Panc1 (cell line): ENCODE measurements at regions not wholly inside any gene's neighbourhood (a gene's known extent, or its start where the extent isn't known, plus 50 kb on each side); places are given as distances from the start of the nearest gene placed in this dataset.

Source experiments
- ATAC-seq: fragments of 200-7000 bp; cut with Tn5 transposase; 2 replicates; pipeline ENCODE4 v1.9.1; 2020; ENCODE audit warnings: mild to moderate bottlenecking, moderate library complexity
- BruUV-seq: library from RNA; stranded (reverse); fragments of 400-500 nt; replicated peaks from 2 replicates; lab custom pipeline; 2021; lab: Mats Ljungman, UMichigan
- CTCF ChIA-PET: fragments of 300-600 bp; sonication (Branson Sonifier 250); formaldehyde crosslinking; loops from one replicate; lab custom pipeline; 2022; ENCODE audit warnings: antibody characterized with exemption; lab: Charles Lee
- POLR2A ChIA-PET: fragments of 300-600 bp; sonication (Branson Sonifier 250); formaldehyde crosslinking; loops from one replicate; lab custom pipeline; 2022; ENCODE audit warnings: antibody characterized with exemption; lab: Charles Lee
- DNase-seq: peaks from one replicate; pipeline ENCODE4 v3.0.0-alpha.2; 2010; ENCODE audit warnings: low read depth, low spot score
- H3K27ac ChIP-seq: 2 replicates; pipeline ENCODE4 v1.5.1; 2011; ENCODE audit warnings: mild to moderate bottlenecking, low read length, inconsistent platforms
- H3K27me3 ChIP-seq: fragments of 200-500 bp; sonication (Bioruptor generic); 2 replicates; pipeline ENCODE4 v1.6.0; 2014; ENCODE audit warnings: low read length, inconsistent platforms; ENCODE audit not compliant: control insufficient read depth, insufficient read depth
- H3K36me3 ChIP-seq: fragments of 200-500 bp; sonication (Bioruptor generic); 2 replicates; pipeline ENCODE4 v1.5.1; 2014; ENCODE audit warnings: inconsistent platforms, mild to moderate bottlenecking, low read length, moderate library complexity; ENCODE audit not compliant: control insufficient read depth, insufficient read depth
- H3K4me1 ChIP-seq: 2 replicates; pipeline ENCODE4 v1.5.1; 2011; ENCODE audit warnings: inconsistent platforms, mild to moderate bottlenecking, low read length, moderate library complexity; ENCODE audit not compliant: control insufficient read depth, insufficient read depth
- H3K4me3 ChIP-seq, 2 experiments: 2 replicates each; pipeline ENCODE4 v1.5.1; 2011 to 2012; ENCODE audit warnings: low read depth in 2 of 2, low read length in 2 of 2, mild to moderate bottlenecking in 2 of 2, inconsistent platforms in 1 of 2, moderate library complexity in 1 of 2
- H3K9me3 ChIP-seq: fragments of 200-500 bp; sonication (Bioruptor generic); 2 replicates; pipeline ENCODE4 v1.5.1; 2014; ENCODE audit warnings: low read depth, mild to moderate bottlenecking, inconsistent platforms, low read length, moderate library complexity; ENCODE audit not compliant: control insufficient read depth, insufficient read depth
- POLR2AphosphoS5 ChIP-seq: IDR thresholded peaks from 2 replicates; pipeline ENCODE4 v1.6.1; 2012; ENCODE audit warnings: mild to moderate bottlenecking, low read depth, low read length, moderate library complexity
- SIN3A ChIP-seq: IDR thresholded peaks from 2 replicates; pipeline ENCODE4 v1.6.1; 2012; ENCODE audit warnings: low read depth, mild to moderate bottlenecking, low read length, moderate library complexity, borderline replicate concordance; ENCODE audit not compliant: insufficient read depth
- TCF7L2 ChIP-seq: IDR thresholded peaks from 2 replicates; pipeline ENCODE4 v1.6.1; 2011; ENCODE audit warnings: mild to moderate bottlenecking, low read depth, low read length, inconsistent platforms
- in situ Hi-C: cut with HindIII; loops from 2 replicates; pipeline ENCODE4 v1.10.0; 2016; ENCODE audit warnings: low sequenced_read_pairs, low pct_unique_long_range_greater_than_20kb
- intact Hi-C: fragments of 100-400 bp; cut with micrococcal nuclease; formaldehyde crosslinking; loops from one replicate; pipeline ENCODE4 v1.10.0; 2022; ENCODE audit not compliant: unreplicated experiment
- TF ChIP-seq, protein P1 (sequence below): fragments of 450-650 bp; IDR thresholded peaks from 2 replicates; pipeline ENCODE4 v1.5.1; 2017; ENCODE audit warnings: mild to moderate bottlenecking
- TF ChIP-seq, protein P2 (sequence below), 2 experiments: IDR thresholded peaks; 2 replicates each; pipeline ENCODE4 v1.6.1; 2011 to 2012; ENCODE audit warnings: low read depth in 2 of 2, control low read depth in 1 of 2, low read length in 1 of 2, mild to moderate bottlenecking in 1 of 2, moderate library complexity in 1 of 2; ENCODE audit not compliant: insufficient read depth in 1 of 2

DNA sequence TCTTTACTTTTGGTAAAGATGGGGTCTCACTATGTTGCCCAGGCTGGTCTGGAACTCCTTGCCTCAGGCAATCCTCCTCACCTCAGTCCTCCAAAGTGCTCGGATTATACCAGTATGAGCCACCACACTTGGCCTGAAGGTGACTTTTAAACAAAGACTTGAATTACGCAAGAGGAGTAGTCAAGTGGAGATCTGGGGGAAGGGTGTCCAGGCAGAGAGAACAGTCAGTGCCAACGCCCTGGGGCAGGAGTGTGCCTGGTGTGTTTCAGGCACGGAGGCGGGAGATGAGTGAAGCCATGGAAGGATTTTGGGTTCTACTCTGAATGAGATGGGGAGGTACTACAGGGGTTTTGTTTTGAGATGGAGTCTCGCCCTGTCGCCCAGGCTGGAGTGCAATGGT, 82.6 kb upstream of the NPTX2 start:
- intact Hi-C loops (no loop called here), in situ Hi-C loops (no loop called here)
- no peak overlapping the region for H3K4me3 ChIP-seq
- POLR2A ChIA-PET, result no interaction called here
- ATAC-seq (no peak), DNase-seq (no peak)
- H3K9me3 ChIP-seq, result no peaks in the 10 kb centered on the region
- CTCF ChIA-PET, result no interaction called here
- no peak for TF ChIP-seq SIN3A
- TF ChIP-seq TCF7L2, result no peak
- TF ChIP-seq, protein P1, sequence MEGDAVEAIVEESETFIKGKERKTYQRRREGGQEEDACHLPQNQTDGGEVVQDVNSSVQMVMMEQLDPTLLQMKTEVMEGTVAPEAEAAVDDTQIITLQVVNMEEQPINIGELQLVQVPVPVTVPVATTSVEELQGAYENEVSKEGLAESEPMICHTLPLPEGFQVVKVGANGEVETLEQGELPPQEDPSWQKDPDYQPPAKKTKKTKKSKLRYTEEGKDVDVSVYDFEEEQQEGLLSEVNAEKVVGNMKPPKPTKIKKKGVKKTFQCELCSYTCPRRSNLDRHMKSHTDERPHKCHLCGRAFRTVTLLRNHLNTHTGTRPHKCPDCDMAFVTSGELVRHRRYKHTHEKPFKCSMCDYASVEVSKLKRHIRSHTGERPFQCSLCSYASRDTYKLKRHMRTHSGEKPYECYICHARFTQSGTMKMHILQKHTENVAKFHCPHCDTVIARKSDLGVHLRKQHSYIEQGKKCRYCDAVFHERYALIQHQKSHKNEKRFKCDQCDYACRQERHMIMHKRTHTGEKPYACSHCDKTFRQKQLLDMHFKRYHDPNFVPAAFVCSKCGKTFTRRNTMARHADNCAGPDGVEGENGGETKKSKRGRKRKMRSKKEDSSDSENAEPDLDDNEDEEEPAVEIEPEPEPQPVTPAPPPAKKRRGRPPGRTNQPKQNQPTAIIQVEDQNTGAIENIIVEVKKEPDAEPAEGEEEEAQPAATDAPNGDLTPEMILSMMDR, result no peak
- no peak for TF ChIP-seq POLR2AphosphoS5
- no TSS peak for BruUV-seq
- no peaks in the 10 kb centered on the region for H3K4me1 ChIP-seq
- no peak overlapping the region for H3K27ac ChIP-seq
- 0 out of 2 replicates have a peak, but pooled peaks cover 2% of the 10 kb centered on the region for H3K27me3 ChIP-seq
- H3K36me3 ChIP-seq, result no peaks in the 10 kb centered on the region

DNA sequence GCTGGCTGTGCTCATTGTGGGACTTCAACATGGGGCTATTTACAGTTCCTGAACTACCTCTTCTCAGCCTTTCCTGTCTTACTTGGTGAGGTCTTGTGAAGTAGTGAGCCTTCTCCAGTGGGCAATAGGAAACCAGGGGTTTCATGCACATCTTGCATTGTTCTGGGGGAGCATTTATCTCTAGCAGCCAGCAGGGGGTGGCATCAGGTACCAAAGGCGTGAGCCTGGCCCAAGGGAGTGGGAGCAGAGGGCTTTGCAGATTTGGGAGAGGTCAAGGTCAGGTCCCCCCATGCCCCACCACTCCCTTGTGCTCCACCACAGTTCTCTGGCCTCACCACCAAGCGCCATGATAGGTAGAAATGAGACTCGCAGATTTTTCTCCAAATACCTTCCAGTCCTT, 85.4 kb upstream of the NPTX2 start:
- ChIA-PET POLR2A (no interaction called here), CTCF (no interaction called here)
- TF ChIP-seq, protein P1, result no peak; the same call in 1 of the 2 replicates
- TF ChIP-seq, protein P2, sequence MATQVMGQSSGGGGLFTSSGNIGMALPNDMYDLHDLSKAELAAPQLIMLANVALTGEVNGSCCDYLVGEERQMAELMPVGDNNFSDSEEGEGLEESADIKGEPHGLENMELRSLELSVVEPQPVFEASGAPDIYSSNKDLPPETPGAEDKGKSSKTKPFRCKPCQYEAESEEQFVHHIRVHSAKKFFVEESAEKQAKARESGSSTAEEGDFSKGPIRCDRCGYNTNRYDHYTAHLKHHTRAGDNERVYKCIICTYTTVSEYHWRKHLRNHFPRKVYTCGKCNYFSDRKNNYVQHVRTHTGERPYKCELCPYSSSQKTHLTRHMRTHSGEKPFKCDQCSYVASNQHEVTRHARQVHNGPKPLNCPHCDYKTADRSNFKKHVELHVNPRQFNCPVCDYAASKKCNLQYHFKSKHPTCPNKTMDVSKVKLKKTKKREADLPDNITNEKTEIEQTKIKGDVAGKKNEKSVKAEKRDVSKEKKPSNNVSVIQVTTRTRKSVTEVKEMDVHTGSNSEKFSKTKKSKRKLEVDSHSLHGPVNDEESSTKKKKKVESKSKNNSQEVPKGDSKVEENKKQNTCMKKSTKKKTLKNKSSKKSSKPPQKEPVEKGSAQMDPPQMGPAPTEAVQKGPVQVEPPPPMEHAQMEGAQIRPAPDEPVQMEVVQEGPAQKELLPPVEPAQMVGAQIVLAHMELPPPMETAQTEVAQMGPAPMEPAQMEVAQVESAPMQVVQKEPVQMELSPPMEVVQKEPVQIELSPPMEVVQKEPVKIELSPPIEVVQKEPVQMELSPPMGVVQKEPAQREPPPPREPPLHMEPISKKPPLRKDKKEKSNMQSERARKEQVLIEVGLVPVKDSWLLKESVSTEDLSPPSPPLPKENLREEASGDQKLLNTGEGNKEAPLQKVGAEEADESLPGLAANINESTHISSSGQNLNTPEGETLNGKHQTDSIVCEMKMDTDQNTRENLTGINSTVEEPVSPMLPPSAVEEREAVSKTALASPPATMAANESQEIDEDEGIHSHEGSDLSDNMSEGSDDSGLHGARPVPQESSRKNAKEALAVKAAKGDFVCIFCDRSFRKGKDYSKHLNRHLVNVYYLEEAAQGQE (IDR thresholded peaks at IDR 0.05; ENCODE audit: insufficient read depth in 1 of 2, low read depth in 2 of 2, low read length in 1 of 2), result no peak
- TF ChIP-seq SIN3A (no peak), TCF7L2 (no peak), POLR2AphosphoS5 (no peak)
- H3K27ac ChIP-seq, result no peak overlapping the region
- in situ Hi-C loops (no loop called here), intact Hi-C loops (no loop called here)
- H3K36me3 ChIP-seq, result no peaks in the 10 kb centered on the region
- 0 out of 2 replicates have a peak, but pooled peaks cover 2% of the 10 kb centered on the region for H3K27me3 ChIP-seq
- no peaks in the 10 kb centered on the region for H3K4me1 ChIP-seq
- DNase-seq, result no peak
- H3K9me3 ChIP-seq, result no peaks in the 10 kb centered on the region
- no TSS peak for BruUV-seq
- ATAC-seq, result no peak
- H3K4me3 ChIP-seq, result no peak overlapping the region
